ENCODE measurements at regions not wholly inside any gene's neighbourhood (a gene's known extent, or its start where the extent isn't known, plus 50 kb on each side); places are given as distances from the start of the nearest gene placed in this dataset.

GRCh38 chr6:25174678-25175077, 104.5 kb upstream of the CARMIL1 start:
- Histone ChIP-seq H3K79me2 (ENCODE audit: control insufficient read depth, insufficient read depth, low read length) (no peaks in the 10 kb centered on the region), H3K4me2 (replicated peaks; ENCODE audit: low read depth, low read length, poor library complexity, severe bottlenecking) (no peak overlapping the region), H3K36me3 (replicated peaks in 1 of 2; ENCODE audit: control extremely low read depth in 1 of 2, control insufficient read depth in 1 of 2, extremely low read depth in 1 of 2, insufficient read depth in 2 of 2, low read length in 1 of 2) (no peaks in the 10 kb centered on the region), H2AFZ (ENCODE audit: insufficient read depth, low read depth, low read length, poor library complexity, severe bottlenecking) (no peak overlapping the region), H3K9ac (ENCODE audit: low read length) (no peak overlapping the region), H3K4me1 (ENCODE audit: control insufficient read depth in 2 of 2, insufficient read depth in 2 of 2, low read length in 2 of 2) (no peaks in the 10 kb centered on the region), H3K27ac (ENCODE audit: low read length in 2 of 2) (no peak overlapping the region), H3K9me3 (ENCODE audit: control extremely low read depth in 1 of 3, control insufficient read depth in 2 of 3, insufficient read depth in 1 of 3, low read length in 2 of 3) (no peaks in the 10 kb centered on the region), H3K4me3 (ENCODE audit: control extremely low read depth in 1 of 5, extremely low read depth in 1 of 5, insufficient read depth in 1 of 5, low read depth in 2 of 5, low read length in 4 of 5) (no peak overlapping the region), H4K20me1 (ENCODE audit: control insufficient read depth, insufficient read depth, low read length, poor library complexity, severe bottlenecking) (no peaks in the 10 kb centered on the region), H3K27me3 (replicated peaks in 1 of 4; ENCODE audit: control extremely low read depth in 1 of 4, control insufficient read depth in 3 of 4, insufficient read depth in 4 of 4, low read length in 3 of 4) (peaks cover 0 to 6% (median 0%) of the 10 kb centered on the region in 4 experiments)
- 71% methylated on average over 2 of the region's 6 CpGs for WGBS (ENCODE audit: insufficient coverage)
- intact Hi-C loops (cut with micrococcal nuclease): no loop called here
- H3K27me3 Mint-ChIP-seq: peaks cover 9% of the 10 kb centered on the region
- POLR2A ChIA-PET: no interaction called here
- ATAC-seq (ENCODE audit: low read depth) (no peak), DNase-seq (no peak)
- H3K9me3 Mint-ChIP-seq (ENCODE audit: insufficient read depth): no peaks in the 10 kb centered on the region
- no peak overlapping the region for H3K4me3 Mint-ChIP-seq
- TF ChIP-seq, protein P1, sequence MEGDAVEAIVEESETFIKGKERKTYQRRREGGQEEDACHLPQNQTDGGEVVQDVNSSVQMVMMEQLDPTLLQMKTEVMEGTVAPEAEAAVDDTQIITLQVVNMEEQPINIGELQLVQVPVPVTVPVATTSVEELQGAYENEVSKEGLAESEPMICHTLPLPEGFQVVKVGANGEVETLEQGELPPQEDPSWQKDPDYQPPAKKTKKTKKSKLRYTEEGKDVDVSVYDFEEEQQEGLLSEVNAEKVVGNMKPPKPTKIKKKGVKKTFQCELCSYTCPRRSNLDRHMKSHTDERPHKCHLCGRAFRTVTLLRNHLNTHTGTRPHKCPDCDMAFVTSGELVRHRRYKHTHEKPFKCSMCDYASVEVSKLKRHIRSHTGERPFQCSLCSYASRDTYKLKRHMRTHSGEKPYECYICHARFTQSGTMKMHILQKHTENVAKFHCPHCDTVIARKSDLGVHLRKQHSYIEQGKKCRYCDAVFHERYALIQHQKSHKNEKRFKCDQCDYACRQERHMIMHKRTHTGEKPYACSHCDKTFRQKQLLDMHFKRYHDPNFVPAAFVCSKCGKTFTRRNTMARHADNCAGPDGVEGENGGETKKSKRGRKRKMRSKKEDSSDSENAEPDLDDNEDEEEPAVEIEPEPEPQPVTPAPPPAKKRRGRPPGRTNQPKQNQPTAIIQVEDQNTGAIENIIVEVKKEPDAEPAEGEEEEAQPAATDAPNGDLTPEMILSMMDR (IDR thresholded peaks at IDR 0.05): no peak
- no peak for TF ChIP-seq EZH2 (IDR thresholded peaks at IDR 0.05; ENCODE audit: borderline replicate concordance, insufficient read depth, low read depth, low read length, poor library complexity, severe bottlenecking)
- no peak overlapping the region for H3K27ac Mint-ChIP-seq
- CTCF ChIA-PET: no interaction called here
- H3K4me1 Mint-ChIP-seq: peaks cover 2% of the 10 kb centered on the region

DNA sequence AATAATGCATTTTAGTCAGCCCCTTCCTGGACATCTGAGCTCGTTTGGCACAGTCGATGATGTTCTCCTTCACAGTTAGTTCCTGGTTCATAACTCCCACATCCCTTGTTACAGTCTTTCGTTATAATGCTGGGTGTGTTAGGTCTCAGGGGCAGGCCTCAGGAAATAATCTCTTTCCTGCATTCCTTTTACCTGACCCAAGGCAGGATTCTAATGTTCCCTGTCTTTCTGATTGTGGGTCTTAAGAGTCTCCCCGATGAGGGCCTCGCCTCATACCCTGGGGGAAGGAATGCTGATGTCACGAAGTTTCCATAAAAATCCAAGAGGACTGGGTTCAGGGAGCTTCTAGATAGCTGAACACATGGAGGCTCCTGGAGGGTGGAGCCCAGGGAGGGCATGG, 104.0 kb upstream of the CARMIL1 start:
- 81% methylated on average over 3 of the region's 6 CpGs for WGBS (ENCODE audit: insufficient coverage)
- H4K20me1 ChIP-seq (ENCODE audit: control insufficient read depth, insufficient read depth, low read length, poor library complexity, severe bottlenecking): no peaks in the 10 kb centered on the region
- peaks cover 0 to 6% (median 0%) of the 10 kb centered on the region in 4 experiments for H3K27me3 ChIP-seq (replicated peaks in 1 of 4; ENCODE audit: control extremely low read depth in 1 of 4, control insufficient read depth in 3 of 4, insufficient read depth in 4 of 4, low read length in 3 of 4)
- no peaks in the 10 kb centered on the region for H3K36me3 ChIP-seq (replicated peaks in 1 of 2; ENCODE audit: control extremely low read depth in 1 of 2, control insufficient read depth in 1 of 2, extremely low read depth in 1 of 2, insufficient read depth in 2 of 2, low read length in 1 of 2)
- no peak overlapping the region for H3K4me3 ChIP-seq (ENCODE audit: control extremely low read depth in 1 of 5, extremely low read depth in 1 of 5, insufficient read depth in 1 of 5, low read depth in 2 of 5, low read length in 4 of 5)
- no peak for TF ChIP-seq EZH2 (IDR thresholded peaks at IDR 0.05; ENCODE audit: borderline replicate concordance, insufficient read depth, low read depth, low read length, poor library complexity, severe bottlenecking)
- TF ChIP-seq, protein P1 (IDR thresholded peaks at IDR 0.05): no peak
- ChIA-PET POLR2A (no interaction called here), CTCF (no interaction called here)
- H3K27ac ChIP-seq (ENCODE audit: low read length in 2 of 2): no peak overlapping the region
- ATAC-seq (ENCODE audit: low read depth) (no peak), DNase-seq (no peak)
- intact Hi-C loops (cut with micrococcal nuclease): no loop called here
- no peak overlapping the region for H2AFZ ChIP-seq (ENCODE audit: insufficient read depth, low read depth, low read length, poor library complexity, severe bottlenecking)
- no peak overlapping the region for H3K4me3 Mint-ChIP-seq
- no peak overlapping the region for H3K4me2 ChIP-seq (replicated peaks; ENCODE audit: low read depth, low read length, poor library complexity, severe bottlenecking)
- H3K4me1 ChIP-seq (ENCODE audit: control insufficient read depth in 2 of 2, insufficient read depth in 2 of 2, low read length in 2 of 2): no peaks in the 10 kb centered on the region
- no peaks in the 10 kb centered on the region for H3K79me2 ChIP-seq (ENCODE audit: control insufficient read depth, insufficient read depth, low read length)
- peaks cover 2% of the 10 kb centered on the region for H3K4me1 Mint-ChIP-seq
- H3K27ac Mint-ChIP-seq: no peak overlapping the region
- peaks cover 9% of the 10 kb centered on the region for H3K27me3 Mint-ChIP-seq
- H3K9me3 ChIP-seq (ENCODE audit: control extremely low read depth in 1 of 3, control insufficient read depth in 2 of 3, insufficient read depth in 1 of 3, low read length in 2 of 3): no peaks in the 10 kb centered on the region
- no peaks in the 10 kb centered on the region for H3K9me3 Mint-ChIP-seq (ENCODE audit: insufficient read depth)
- H3K9ac ChIP-seq (ENCODE audit: low read length): no peak overlapping the region
